ENCODE measurements at regions not wholly inside any gene's neighbourhood (a gene's known extent, or its start where the extent isn't known, plus 50 kb on each side); places are given as distances from the start of the nearest gene placed in this dataset.

DNA sequence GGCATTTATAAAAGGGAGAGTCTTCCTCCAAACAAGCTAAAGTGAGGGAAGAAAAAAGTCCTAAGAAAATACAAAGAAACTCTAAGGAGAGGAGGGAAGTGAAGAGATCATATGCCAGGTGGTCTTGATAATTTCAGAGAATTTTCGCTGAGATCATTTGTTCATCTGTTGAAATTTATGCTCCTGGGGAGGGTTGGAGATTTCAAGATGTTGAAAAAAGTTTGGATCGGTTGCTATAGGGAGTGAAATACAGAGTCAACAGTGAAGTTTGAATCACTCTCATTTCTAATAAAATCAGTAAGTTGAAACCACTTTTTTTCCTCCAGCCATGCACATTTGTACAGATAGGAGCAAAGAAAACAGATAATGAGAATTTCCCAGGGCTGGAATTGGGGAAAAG is 299.1 kb upstream of the ADAMTS5 start:
- peak; percentile 40 for DNase-seq (ENCODE audit: low read depth)

DNA sequence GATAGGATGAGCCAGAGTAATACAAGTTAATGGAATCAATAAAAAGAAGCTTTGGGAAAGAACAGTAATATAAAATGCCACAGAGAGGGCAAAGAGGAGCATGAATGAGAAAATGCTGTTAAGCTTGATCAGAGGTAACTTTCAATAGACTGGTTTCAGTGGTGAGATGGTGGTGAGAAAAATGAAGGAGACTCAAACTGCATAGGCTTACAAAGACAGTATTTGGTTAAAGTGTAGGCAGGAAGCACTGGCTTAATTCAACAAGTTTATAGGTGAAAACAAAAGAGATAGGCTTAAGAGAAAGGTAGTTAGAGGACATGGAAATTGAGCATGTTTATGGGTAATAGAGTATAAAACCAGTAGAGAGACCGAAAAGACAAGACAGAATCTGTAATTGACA is 298.6 kb upstream of the ADAMTS5 start:
- DNase-seq (ENCODE audit: low read depth) = no peak

DNA sequence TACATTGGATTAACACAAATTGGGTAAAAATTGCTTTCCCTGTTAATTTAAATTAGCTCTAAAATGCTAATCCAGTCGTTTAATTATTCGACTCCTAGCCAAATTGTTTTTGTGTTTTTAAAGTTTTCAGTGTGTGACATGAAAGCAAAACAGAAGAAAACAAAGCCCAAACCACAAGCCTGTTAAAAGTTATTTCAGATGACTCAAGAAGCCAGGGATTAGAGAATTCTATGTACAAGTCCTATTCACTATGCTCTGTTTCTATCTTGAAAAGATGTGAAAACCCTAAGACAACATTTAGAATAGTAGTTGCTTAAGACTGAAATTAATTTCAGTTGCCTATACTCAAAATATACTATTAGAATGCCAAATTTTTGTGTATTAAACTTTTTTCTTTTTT is 294.8 kb upstream of the ADAMTS5 start:
- peak; percentile 51 for DNase-seq (ENCODE audit: low read depth)

DNA sequence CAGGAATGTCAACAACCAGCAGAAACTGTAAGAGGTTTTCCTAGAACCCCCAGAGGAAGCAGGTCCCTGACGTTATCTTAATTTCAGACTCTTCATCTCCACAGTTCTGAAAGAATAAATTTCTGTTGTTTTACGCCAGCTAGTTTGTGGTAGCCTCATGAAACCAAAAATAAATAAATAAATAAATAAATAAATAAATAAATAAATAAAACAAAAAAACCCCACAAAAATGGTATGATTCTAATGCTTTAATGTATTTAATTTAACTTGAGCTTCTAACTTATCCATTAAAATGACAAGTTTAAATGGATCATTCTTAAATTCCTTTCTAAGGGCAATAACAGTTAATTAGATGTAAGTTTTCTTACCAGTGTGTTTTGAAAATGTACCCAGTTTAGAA is 293.8 kb upstream of the ADAMTS5 start:
- DNase-seq (ENCODE audit: low read depth) = no peak

DNA sequence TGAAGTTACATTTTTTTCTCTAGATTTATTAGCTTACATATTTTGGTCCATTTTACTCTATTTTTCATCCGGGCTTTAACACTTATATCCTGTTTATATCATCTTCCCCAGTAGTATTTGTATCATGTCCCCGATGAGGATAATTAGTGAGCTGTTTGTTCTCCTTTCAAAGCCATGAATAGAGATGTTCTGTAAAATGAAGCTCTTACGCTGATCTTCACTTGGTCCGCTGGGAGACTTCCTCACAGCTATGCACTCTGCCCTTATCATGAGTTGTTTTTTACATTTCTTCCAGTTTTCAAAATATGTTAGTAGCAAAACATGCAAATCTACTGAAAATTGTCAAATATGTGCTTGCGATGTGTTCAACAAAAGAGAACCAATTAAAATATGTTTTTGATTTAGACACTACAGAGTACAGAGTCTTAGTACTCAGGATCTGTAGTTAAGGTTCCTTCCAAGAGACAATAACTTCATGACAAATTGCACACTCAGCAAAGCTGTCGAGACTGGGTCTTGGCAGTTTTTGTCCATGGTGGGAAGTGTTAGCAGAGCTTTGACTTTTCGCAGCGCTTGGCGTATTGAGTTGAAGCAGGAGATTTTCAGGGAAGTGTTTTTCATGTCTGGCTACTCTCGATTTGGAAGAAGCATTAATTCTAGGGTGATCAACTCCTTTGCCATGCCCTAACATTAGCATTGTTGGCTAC is 292.0 kb upstream of the ADAMTS5 start:
- DNase-seq (ENCODE audit: low read depth) = no peak

DNA sequence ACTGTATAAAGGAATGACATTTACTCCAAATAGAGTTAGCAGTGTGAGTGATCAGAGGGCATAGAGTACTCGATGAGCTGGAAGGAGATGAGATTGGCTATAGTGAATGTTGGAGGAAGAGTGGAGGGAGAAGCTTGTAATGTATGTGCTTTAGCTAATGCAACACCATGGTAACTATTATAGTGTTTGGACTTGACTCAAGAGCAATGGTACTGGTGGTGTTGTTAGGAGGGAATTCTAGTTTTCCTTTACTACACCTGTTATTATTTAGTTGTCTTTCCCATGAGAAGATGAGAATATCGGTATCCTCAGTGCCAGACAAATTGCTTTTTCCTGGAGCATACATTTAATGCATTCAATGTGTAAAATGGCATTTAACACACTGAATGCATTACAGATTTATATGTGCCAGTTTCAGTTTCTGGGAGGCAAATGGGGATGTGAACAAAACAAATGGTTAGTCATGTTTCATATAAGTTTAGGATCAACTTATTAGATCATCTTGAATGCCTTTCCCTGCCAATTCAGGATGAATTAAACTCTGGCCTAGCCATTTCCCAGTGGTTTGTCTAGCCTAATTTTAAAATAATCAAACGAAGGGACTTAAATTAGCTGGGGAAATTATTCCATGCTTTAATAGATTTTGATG is 291.1 kb upstream of the ADAMTS5 start:
- DNase-seq (ENCODE audit: low read depth) = no peak

DNA sequence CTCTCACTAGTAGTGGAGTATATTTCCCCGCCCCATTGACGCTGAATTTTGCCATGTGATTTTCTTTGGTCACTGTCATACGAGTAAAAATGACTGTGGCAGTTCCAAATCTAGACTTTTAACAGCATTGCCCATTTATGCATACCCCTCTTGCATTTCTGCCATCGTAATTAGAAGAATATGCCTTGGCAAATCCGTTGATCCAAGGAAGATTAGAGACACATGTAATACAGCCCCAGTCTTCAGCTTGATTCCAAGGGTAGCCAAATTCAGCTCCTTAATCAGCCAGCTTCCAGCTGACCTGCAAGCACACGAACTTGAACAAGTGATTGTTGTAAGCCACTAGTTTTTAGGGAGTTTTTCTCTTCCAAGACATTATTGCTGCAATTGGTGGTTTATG is 290.3 kb upstream of the ADAMTS5 start:
- DNase-seq (ENCODE audit: low read depth) = no peak

DNA sequence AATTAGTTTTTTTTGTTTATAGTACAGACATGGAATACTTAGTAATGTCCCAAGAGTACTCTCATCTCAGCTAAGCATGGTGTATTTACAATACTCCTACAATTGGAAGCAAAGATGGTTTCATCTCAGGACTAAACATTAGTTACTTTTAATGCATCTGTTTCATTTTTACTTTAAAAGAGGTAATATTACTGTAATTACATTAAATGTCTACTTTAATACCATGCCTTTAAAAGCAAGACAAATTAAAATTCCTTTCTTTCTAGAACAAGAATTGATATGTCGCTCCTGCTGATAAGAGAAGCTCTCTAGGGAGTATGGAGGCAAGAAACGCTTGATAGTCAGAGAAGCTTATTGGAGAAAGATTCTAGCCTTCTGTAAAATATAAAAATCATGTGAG is 284.9 kb upstream of the ADAMTS5 start:
- DNase-seq (ENCODE audit: low read depth) = no peak

DNA sequence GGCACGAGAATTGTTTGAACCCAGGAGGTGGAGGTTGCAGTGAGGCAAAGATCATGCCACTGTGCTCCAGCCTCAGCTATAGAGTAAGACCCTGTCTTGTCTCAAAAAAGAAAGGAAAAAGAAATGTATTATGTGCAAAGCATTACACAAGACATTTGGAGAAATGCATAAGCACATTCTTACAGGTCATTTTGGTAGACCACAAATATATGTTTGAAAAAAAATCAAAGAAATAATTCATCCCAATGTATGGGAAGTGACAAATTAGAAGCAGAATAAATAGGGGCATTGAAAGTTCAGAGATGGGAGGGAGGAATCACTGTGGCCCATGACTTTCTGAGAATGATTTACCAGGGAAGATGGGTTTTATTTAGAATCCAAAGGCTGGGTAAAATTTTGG is 283.5 kb upstream of the ADAMTS5 start:
- DNase-seq (ENCODE audit: low read depth) = no peak

DNA sequence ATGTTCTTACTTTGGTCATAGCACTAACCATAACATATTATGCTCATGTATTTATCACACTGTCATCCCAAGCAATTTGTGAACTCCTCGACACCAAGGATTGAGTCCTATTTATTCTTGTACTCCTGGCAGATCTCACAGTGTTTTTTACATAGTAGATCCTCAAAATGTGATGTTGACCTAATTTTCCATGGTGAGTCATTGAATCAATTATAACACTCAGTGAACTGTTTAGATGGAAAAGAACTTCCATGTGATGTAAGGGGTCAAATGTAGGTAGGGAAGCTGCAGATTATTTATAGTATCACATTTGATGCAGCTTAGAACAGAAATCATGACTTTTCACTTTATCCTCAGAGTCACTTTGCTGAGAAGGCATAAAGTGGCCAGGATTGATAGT is 281.9 kb upstream of the ADAMTS5 start:
- DNase-seq (ENCODE audit: low read depth) = peak; percentile 65

DNA sequence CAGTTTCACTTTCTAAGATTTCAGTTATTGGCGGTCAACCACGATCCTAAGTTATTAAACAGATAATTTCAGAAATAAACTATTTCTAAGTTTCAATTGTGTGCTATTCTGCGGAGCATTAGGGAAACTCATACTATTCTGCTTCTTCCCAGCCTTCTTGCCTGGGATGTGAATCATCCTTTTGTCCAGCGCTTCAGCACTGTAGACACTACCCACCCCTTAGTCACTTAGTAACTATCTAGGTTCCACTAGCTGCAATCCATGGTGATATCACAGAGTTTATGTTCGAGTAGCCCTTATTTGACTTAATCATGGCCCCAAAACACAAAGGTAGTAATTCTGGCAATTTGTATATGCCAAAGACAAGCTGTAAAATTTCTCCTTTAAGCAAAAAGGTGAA is 279.9 kb upstream of the ADAMTS5 start:
- peak; percentile 76 for DNase-seq (ENCODE audit: low read depth)

DNA sequence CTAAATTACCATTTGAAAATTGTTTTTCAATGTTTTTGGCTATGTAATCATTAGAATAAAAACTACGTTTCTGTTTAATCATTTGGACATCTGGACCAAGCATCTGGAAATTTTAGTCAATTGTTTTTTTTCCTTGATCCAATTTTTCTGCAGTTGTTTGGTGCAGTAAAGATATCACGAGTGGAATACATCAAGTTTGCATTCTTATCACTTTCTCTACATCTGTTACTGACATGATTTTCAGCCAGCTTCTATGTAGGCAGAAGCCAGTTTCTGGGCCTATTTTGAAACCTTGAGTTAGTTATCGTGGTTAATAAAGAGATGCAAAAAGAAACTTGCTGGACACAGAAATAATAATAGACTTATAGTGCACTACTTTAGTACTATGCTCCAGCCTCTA is 277.9 kb upstream of the ADAMTS5 start:
- no peak for DNase-seq (ENCODE audit: low read depth)

DNA sequence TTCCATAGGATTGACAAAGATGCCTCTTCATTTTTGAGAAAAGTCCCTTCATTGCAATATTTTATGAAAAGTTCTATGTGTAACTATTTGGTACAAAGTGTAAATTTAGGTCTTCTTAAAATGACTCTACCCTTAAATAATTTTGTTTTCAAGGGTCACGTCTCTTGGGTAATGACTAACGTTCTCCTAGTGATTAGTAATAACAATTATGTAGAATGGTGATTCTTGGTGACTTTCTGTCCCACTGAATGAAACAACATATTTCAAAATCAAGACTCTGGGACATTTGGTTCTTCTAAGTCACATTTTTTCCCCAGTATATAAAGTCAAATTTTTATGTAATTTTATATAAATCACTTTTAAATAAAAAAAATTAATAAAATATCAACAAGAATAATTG is 277.5 kb upstream of the ADAMTS5 start:
- no peak for DNase-seq (ENCODE audit: low read depth)

DNA sequence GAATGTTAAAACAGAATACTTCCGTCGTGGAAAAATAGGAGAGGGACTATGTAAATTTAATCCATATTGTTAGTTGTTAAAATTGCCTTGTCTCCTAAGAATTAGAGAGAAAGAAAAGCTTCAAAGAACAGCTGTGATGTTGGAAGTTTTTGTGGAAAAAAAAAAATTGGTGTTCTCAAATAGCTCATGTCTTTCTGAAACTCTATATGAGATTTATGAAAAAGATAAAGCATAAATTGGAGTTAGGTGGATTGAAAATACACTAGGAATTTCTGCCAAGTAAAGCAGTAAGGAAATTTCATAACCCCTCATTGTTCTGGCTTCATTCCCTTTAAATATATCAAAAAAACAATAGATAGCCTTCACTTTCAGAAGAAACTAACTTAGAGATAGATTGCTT is 274.0 kb upstream of the ADAMTS5 start:
- DNase-seq (ENCODE audit: low read depth) = no peak

DNA sequence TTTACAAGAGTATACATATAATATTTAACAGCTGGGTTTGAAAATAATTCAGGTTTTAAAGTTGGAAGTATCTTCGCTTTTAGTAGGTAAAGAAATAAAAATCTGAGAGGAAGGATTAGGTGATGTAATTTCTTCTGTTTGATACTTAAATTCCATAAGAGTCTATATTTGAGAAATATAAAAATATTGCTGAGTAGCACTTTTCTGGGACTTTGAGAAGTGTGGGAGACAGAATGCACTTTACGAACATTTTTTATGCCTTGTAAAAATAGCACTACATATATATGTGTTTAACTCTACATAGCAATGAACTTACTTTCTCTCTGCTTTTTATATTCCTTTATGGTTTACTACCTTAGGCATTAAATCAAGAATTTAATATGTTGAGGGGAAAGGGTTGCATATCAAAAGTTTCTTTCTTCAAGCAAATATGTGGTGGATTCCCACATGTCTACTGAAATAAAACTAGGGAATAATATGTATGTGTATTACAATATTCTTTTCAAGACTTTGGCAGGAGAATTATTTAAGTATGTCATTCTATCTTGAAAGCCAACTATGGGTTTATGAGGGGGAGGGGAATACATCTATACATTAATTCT is 266.7 kb upstream of the ADAMTS5 start:
- no peak for DNase-seq (ENCODE audit: low read depth)

DNA sequence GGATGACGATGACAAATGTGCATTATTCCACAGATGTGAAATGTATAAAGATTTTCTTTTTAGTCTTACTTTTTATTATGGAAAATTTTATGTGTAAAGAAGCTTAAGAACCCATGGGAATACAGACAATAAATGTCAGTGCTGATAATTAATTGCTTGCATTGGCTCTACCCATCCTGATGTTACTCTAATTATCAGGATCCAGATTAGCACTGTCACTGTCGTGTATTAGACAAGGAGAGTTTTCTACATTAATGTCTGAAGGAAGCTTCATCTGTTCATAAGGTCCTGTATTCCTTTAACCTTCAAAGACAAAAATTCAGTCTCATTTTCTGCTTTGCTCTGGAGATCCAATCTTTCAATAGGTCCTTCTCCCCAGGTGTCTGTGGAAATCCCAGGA is 259.1 kb upstream of the ADAMTS5 start:
- DNase-seq (ENCODE audit: low read depth) = no peak

DNA sequence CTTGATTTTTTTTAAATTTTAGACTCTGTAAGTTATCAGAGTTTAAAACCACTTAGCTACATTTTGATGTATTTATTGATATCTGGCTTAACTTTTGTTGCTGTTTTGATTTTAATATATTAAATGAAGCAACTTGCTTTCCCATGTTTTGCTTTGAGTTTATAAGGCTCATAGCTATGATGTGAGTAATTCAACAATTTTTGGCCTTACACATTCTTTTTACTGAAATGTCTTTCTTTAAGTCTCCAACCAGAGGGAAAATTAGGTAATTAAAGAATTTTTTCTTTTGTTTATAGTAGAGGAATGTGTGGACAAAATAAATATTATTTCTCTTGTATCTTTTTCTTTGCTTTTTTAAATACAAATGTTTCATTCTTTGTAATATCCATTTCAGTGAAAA is 258.3 kb upstream of the ADAMTS5 start:
- DNase-seq (ENCODE audit: low read depth) = no peak

DNA sequence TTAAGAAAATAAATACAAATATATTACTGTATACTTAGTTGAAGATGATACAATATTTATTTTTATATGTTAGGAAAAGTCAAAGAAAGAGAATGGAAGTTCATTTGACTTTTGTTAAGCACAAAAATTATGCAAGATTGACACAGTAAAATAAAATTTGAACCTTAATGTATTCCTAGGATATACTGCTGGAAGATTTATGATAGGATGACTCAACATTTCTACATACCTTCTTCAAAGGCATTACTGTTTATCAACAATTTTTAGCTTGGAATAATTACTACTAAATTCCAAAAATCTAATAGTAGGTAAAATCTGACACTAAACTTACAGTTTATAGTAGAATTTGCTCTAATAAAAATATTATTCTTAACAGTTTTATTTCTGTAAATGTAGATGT is 257.3 kb upstream of the ADAMTS5 start:
- no peak for DNase-seq (ENCODE audit: low read depth)

DNA sequence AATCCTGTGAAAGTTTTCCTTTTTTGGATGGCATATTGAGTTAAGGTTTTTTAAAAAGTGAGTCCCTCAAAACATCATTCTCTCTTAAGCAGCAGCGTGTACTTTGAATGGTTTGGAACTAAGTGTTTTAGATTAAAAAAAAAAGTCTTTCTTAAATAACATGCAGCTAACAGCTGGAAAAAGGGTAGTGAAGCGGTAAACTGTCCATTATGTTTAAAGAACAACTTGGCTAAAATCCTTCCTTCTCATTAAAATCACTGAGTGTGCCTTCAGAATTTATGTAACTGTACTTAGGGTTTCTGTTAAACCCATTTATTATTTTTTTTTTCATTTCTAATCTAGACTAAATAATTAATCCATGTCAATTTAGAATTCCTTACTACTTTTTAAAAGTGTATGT is 254.2 kb upstream of the ADAMTS5 start:
- DNase-seq (ENCODE audit: low read depth) = no peak

DNA sequence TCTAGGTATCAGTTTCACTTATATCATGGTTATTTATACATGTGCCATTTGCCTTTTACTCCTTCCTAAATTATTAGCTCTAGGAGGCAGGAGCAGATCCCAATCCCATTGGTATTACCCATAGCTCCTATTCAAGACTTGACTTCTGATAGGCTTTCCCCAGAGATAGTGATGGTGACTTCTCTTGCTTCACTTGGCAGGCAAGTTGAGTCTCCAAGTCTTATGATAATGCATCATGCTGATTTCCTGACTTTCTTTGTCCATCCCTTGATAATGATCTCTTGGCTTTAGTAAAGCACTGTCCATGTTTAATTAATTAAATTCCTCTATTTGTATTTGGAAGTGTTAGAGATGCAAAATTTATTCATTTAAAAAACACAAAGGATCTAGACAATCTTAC is 253.5 kb upstream of the ADAMTS5 start:
- DNase-seq (ENCODE audit: low read depth) = no peak

DNA sequence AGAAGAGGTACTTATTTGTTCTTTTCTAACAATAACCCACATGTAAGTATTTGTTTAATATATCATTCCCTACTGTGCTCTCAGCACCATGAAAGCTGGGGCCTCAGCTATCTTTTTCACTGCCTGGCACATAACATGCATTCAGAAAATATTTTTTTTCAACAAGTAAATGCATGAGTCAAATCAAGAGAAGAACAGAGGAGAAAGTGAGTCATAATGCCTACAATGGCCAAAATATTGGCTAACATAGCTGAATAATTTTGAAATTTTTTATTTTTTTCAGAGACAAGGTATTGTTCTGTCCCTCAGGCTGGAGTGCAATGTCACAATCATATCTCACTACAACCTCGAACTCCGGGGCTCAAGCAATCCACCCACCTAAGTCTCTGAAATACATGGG is 252.2 kb upstream of the ADAMTS5 start:
- DNase-seq (ENCODE audit: low read depth) = peak; percentile 47

DNA sequence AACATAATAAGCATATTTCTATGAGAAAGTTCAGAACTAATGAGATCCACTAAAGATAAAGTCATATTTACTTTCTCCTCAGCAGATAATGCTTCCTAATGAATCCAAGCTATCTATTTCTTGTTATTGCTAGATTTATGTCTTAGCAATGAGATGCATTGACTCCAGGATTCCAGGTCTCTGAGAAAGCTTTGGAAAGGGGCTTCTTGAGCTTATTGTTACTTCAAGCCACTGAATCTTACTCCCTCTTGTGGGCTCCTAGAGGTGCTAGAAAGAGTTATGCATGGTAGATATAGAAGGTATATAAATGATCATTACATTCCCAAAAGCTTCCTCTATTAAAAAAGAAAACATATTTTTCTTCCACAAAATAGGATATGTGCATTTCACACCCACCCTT is 246.4 kb upstream of the ADAMTS5 start:
- DNase-seq (ENCODE audit: low read depth) = peak; percentile 27

DNA sequence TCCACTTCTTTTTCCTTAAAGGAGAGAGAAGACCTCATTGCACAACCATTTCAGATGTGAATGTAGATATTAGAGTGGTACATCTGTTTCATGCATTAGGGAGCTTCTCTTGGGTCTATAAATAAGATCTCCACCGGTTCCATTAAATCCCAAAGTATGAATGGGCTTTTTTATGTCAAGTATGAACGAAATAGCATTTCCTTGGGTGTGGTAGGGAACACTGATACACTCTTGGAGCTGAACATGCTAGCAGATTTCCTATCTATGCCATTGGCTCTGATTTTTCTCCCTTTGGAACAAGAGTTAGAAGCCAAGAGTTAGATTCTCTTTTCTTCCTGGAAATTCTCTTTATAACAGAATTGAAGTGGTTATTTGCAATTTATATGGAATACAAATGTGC is 245.6 kb upstream of the ADAMTS5 start:
- DNase-seq (ENCODE audit: low read depth) = no peak

DNA sequence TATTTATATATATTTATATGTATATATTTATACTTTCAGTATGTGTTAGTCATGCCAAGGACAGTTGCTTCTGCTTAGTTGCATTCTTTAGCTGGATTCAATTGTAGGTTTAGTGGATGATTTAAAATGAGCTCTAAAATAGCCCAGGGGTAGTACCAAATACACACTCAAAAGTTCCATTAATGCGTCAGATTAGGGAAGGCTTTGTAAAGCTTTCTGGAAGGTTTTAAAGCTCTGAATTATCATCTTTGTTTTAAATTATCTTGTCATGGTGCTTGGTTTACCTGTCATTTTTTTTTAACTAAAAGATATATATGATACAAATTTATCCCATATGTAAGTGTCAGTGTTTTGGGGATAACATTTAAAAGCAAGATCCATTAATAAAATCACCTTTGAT is 242.7 kb upstream of the ADAMTS5 start:
- DNase-seq (ENCODE audit: low read depth) = no peak
